HUES6 (cell line): ENCODE measurements at regions not wholly inside any gene's neighbourhood (a gene's known extent, or its start where the extent isn't known, plus 50 kb on each side); places are given as distances from the start of the nearest gene placed in this dataset.

Source experiments
- H3K27ac ChIP-seq: 2 replicates; pipeline ENCODE4 v1.7.0; 2013; ENCODE audit warnings: low read depth, mild to moderate bottlenecking, low read length, inconsistent platforms
- H3K27me3 ChIP-seq: 2 replicates; pipeline ENCODE4 v1.6.1; 2013; ENCODE audit warnings: low read length; ENCODE audit not compliant: control insufficient read depth, insufficient read depth
- H3K36me3 ChIP-seq: 2 replicates; pipeline ENCODE4 v1.6.1; 2013; ENCODE audit warnings: low read length; ENCODE audit not compliant: control insufficient read depth, insufficient read depth
- H3K4me1 ChIP-seq: 2 replicates; pipeline ENCODE4 v1.6.1; 2013; ENCODE audit warnings: low read length; ENCODE audit not compliant: control insufficient read depth, insufficient read depth
- H3K4me3 ChIP-seq: 2 replicates; pipeline ENCODE4 v1.5.1; 2013; ENCODE audit warnings: low read depth, low read length
- H3K9ac ChIP-seq: one replicate; pipeline ENCODE4 v1.6.1; 2013; ENCODE audit warnings: mild to moderate bottlenecking, low read length
- H3K9me3 ChIP-seq: 2 replicates; pipeline ENCODE4 v1.6.1; 2013; ENCODE audit warnings: low read depth, low read length; ENCODE audit not compliant: control insufficient read depth, insufficient read depth

DNA sequence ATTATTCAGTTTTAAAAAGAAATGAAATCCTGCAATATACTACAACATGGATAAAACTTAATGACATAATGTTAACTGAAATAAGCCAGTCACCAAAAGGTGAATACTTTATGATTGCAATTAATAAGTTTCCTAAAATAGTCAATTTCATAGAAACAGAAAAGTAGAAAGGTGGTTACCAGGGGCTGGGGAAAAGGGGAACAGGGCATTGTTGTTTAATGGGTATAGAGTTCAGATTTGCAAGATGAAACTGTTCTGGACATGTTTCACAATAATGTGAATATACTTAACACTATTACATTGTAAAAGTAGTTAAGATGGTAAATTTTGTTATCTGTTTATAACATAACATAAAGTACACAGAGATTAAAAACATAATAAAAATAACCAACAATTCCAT is 550.9 kb downstream of the CCER1 start:
- H3K27ac ChIP-seq, result no peak overlapping the region

DNA sequence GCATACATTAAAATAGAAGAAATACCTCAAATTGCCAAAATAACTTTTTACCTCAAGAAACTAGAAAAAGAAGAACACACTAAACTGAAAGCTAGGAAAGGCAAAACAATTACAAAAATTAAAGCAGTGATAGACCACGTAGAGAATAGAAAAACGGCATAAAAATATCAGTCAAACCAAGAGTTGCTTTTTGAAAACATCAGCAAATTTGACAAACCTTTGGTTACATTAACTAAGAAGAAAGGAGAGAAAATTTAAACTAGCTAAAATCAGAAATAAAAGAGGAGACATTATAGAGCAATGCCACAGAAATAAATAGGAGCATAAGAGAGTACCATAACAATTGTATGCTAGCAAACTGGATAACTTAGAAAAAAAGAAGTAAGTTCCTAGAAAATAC is 553.8 kb downstream of the CCER1 start:
- H3K27me3 ChIP-seq, result no peaks in the 10 kb centered on the region
- H3K27ac ChIP-seq, result no peak overlapping the region
- no peaks in the 10 kb centered on the region for H3K4me1 ChIP-seq
- H3K4me3 ChIP-seq, result no peak overlapping the region
- no peaks in the 10 kb centered on the region for H3K36me3 ChIP-seq
- H3K9ac ChIP-seq, result no peak overlapping the region
- H3K9me3 ChIP-seq, result no peaks in the 10 kb centered on the region

More for the DNA sequence above, 550.9 kb downstream of the CCER1 start:
- H3K27me3 ChIP-seq, result no peaks in the 10 kb centered on the region
- no peak overlapping the region for H3K4me3 ChIP-seq
- H3K4me1 ChIP-seq, result no peaks in the 10 kb centered on the region
- no peaks in the 10 kb centered on the region for H3K9me3 ChIP-seq
- H3K9ac ChIP-seq, result no peak overlapping the region
- H3K36me3 ChIP-seq, result no peaks in the 10 kb centered on the region

DNA sequence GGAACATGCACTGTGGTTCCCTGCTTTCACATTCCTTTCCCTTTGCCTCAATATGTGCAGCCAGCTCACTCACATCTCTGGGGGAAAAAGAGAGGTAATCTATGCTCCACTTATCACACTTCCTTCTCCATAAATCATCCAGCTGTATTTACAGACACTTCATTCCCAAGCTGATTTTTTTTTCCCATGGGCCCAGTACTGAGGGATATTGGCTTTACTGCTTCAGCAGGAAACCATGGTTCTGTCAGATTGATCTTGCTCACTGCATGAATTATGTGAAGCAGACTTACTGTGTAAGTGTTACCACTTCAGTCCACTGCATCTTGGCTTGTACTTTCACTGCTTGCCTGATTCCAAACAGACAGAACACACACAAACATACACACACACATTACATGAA is 555.6 kb downstream of the CCER1 start:
- Histone ChIP-seq H3K27me3 (no peaks in the 10 kb centered on the region), H3K27ac (no peak overlapping the region), H3K9me3 (peaks cover 4% of the 10 kb centered on the region; the same call in 1 of the 2 replicates), H3K4me1 (no peaks in the 10 kb centered on the region), H3K36me3 (no peaks in the 10 kb centered on the region), H3K4me3 (no peak overlapping the region), H3K9ac (no peak overlapping the region)

DNA sequence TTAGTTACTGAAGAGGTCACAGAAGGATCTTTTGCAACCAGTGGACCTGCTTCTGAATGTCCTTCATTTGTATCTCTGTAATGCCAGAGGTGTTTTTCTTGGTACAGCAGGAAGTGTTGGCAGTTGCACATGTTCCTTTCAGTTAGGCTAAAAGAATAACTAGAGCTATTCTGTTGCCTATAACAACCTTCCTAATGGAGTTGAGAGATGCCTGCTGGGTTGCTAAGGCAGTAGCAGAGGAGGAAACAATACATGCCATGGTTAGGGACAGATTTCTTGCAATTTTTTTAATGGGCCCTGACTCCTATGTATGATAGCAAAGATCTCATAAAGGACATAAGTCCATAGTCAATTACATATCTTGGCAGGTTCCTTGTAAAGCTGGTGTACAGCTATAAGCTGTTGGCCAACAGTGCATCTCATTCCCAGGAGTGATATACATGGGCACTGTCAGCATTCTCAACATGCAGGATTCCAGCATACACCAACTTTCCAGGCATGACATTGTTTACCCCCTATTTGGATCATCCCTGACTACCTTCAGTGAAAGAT is 556.6 kb downstream of the CCER1 start:
- no peaks in the 10 kb centered on the region for H3K27me3 ChIP-seq
- H3K4me3 ChIP-seq, result no peak overlapping the region

DNA sequence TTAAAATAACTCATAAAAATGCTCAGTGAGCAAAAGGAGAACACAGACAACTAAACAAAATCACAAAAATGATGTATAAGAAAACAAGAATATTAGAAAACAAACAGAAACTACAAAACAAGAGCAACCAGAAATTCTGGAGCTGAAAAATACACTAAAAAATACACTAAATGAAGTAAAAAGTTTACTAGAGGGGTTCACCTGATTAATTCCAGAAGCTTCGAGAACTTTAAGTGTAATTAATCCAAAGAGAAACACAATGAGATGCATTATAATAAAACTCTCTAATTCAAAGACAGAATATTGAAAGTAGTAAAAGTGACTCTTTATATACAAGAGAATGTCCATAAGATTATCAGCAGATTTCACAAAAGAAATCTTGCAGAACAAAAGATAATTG is 558.4 kb downstream of the CCER1 start:
- Histone ChIP-seq H3K4me3 (no peak overlapping the region), H3K27ac (no peak overlapping the region), H3K9me3 (peaks cover 4% of the 10 kb centered on the region; the same call in 1 of the 2 replicates), H3K27me3 (no peaks in the 10 kb centered on the region), H3K9ac (no peak overlapping the region), H3K4me1 (no peaks in the 10 kb centered on the region), H3K36me3 (no peaks in the 10 kb centered on the region)

More for the DNA sequence above, 556.6 kb downstream of the CCER1 start:
- no peak overlapping the region for H3K9ac ChIP-seq
- no peaks in the 10 kb centered on the region for H3K36me3 ChIP-seq
- H3K27ac ChIP-seq, result no peak overlapping the region
- H3K9me3 ChIP-seq, result peaks cover 4% of the 10 kb centered on the region; the same call in 1 of the 2 replicates
- no peaks in the 10 kb centered on the region for H3K4me1 ChIP-seq

DNA sequence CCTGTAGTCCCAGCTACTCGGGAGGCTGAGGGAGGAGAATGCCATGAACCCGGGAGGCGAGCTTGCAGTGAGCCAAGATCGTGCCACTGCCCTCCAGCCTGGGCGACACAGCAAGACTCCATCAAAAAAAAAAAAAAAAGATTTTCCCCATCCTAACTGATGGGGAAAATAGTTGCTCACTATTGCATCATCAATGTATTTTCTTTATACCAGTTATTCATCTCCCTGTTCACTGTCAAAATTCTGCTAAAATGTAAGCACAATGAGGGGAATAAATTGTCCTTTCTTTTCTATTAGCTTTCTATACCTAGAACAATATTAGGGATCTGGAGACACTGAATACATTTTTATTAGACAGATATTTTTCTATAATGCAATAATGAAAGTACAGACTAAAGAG is 561.3 kb downstream of the CCER1 start:
- H3K36me3 ChIP-seq, result no peaks in the 10 kb centered on the region
- peaks cover 4% of the 10 kb centered on the region; the same call in 1 of the 2 replicates for H3K9me3 ChIP-seq
- no peak overlapping the region for H3K9ac ChIP-seq
- H3K27me3 ChIP-seq, result no peaks in the 10 kb centered on the region
- H3K27ac ChIP-seq, result no peak overlapping the region
- H3K4me1 ChIP-seq, result no peaks in the 10 kb centered on the region
- no peak overlapping the region for H3K4me3 ChIP-seq

DNA sequence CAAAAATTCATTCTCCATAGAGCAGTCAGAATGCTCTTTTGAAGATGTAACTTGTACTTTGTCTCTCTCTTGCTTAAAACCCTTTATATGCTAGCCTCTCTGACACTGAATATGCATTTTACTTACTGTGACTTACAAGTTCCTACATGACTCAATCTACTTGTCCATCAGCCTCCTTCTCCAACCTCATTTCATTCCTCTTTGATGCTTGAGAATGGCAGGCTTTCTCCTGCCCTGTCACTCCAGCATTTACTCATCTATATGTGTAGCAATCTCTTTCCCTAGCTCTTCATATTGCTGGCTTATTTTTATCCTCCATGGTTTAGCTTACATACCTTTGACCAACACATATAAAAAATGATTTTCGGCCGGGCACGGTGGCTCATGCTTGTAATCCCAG is 561.9 kb downstream of the CCER1 start:
- H3K4me1 ChIP-seq, result no peaks in the 10 kb centered on the region
- no peak overlapping the region for H3K9ac ChIP-seq
- peaks cover 4% of the 10 kb centered on the region; the same call in 1 of the 2 replicates for H3K9me3 ChIP-seq
- no peaks in the 10 kb centered on the region for H3K27me3 ChIP-seq
- H3K4me3 ChIP-seq, result no peak overlapping the region
- H3K27ac ChIP-seq, result no peak overlapping the region
- no peaks in the 10 kb centered on the region for H3K36me3 ChIP-seq

DNA sequence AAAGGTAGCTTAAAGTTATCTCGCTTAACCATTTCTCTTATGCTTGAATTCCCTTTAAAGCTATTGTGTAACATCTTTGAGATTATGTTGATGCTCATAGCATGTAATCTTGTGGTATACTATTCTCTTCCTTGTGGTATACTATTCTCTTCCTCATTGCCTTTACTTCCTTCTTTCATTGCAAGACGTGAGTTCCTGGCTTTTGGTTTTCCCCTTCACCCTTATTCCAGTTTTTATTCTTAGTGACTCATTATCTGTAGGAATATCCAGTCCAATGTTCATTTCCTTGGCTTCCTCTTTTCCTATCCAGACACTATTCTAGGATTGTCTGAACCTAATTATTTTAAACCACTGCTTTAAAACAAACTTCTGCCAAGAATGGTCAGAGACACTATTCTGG is 564.0 kb downstream of the CCER1 start:
- Histone ChIP-seq H3K27ac (no peak overlapping the region), H3K36me3 (no peaks in the 10 kb centered on the region), H3K27me3 (no peaks in the 10 kb centered on the region), H3K9me3 (peaks cover 2% of the 10 kb centered on the region; the same call in 1 of the 2 replicates), H3K9ac (no peak overlapping the region), H3K4me1 (no peaks in the 10 kb centered on the region), H3K4me3 (no peak overlapping the region)

DNA sequence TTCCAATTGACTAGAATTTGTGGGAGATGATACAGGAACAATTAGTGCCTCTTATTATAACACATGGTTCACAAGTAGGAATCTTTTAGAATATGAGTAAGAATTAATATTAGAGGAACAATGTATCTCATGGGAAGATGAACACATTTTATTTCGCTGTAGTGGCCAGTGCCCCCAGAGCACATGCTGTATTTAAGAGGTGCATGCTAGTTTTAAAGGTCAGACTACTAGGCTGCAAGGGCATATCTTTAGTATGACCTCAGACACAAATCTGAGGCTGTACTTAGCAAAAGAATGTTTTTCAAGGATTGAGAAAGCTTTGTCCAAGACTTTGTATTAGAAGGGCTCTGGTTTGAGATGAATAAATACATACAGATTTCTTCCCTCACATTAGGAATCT is 586.9 kb downstream of the CCER1 start:
- Histone ChIP-seq H3K36me3 (no peaks in the 10 kb centered on the region), H3K27me3 (no peaks in the 10 kb centered on the region), H3K27ac (no peak overlapping the region), H3K9ac (no peak overlapping the region), H3K9me3 (no peaks in the 10 kb centered on the region), H3K4me3 (no peak overlapping the region), H3K4me1 (no peaks in the 10 kb centered on the region)

DNA sequence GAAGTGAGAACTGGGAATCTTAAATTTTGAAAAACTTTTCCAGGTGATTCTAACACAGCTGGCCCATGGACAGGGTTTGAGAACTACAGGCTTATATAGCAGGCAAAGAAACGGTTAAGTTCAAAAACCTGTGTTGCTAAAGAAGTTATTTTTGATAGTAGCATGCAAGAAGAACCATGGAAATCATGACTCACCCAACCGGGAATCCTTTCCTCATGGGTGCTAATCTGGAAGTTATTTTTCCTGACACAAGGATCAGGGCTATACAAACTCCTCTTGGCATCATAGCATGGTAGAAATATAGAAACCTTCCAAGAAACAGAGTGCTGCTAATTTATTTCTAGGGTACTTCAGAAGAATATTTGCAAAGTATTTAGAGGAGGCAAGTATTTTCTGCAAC is 588.7 kb downstream of the CCER1 start:
- Histone ChIP-seq H3K9me3 (no peaks in the 10 kb centered on the region), H3K4me1 (no peaks in the 10 kb centered on the region)

DNA sequence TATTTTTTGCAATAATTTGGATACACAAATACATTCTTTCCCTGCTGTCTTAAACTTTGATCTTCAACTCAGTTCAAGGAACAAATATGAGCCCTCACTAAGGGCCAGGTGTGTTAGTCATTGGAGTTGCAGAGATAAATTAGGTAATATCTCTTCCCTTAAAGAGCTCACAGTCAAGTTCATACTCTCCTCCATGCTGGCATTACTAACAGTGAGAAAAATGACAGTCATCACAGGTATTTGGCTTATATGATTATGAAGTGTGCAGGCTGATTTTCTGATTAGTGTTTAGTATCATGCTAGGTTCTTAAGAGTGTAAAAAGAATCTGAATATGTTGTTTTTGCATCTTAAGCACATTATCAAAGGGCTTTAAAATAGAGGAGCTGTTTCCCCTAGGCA is 594.7 kb downstream of the CCER1 start:
- Histone ChIP-seq H3K4me3 (no peak overlapping the region), H3K27ac (no peak overlapping the region), H3K4me1 (peaks cover 8% of the 10 kb centered on the region; the same call in 1 of the 2 replicates), H3K9me3 (no peaks in the 10 kb centered on the region), H3K36me3 (no peaks in the 10 kb centered on the region), H3K27me3 (no peaks in the 10 kb centered on the region), H3K9ac (no peak overlapping the region)

More for the DNA sequence above, 588.7 kb downstream of the CCER1 start:
- no peak overlapping the region for H3K9ac ChIP-seq
- no peak overlapping the region for H3K27ac ChIP-seq
- no peak overlapping the region for H3K4me3 ChIP-seq
- H3K27me3 ChIP-seq, result no peaks in the 10 kb centered on the region
- H3K36me3 ChIP-seq, result no peaks in the 10 kb centered on the region
